ENCODE measurements at regions not wholly inside any gene's neighbourhood (a gene's known extent, or its start where the extent isn't known, plus 50 kb on each side); places are given as distances from the start of the nearest gene placed in this dataset.
"Not testable (repeated sequence)": the region's sequence is repeated elsewhere in the genome, so short reads cannot be mapped to it uniquely, and the experiment has no call there.

DNA sequence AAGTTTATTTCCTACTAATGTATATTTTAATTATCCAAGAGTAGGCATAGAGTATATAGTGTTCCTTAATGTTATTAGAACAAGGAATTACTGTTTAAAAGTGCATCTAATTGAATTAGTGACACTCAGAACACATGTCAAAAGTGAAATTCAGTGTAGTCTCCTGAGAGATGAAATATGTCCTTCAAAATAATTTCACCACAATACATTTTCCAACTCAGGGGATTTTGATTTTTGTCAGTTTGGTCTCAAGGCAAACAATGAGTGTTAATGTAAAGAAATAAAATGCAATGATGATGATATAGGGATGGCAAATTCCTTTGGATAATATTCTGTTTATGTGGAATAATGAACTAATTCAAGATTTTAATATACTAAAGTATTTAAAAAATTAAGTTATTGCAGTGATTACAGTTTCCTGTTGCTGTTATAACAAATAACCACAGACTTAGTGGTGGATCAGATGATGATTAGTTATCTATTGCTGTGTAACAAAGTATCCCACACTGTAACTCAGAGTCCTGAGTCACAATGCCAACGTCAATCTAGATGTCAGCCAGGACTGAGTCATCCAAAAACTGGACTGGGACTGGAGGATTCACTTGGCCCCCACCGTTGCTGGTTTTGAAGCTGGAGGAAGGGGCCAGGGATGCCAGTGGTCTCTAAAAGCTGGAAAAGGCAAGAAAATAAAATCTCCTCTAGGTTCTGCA is 148.0 kb upstream of the SLC7A11 start:
- Histone ChIP-seq H2AFZ (ENCODE audit: low read length) (no peak overlapping the region), H3K4me2 (ENCODE audit: low read depth, low read length) (no peak overlapping the region), H3K9ac (ENCODE audit: low read length) (no peak overlapping the region), H3K4me1 (ENCODE audit: low read length) (no peaks in the 10 kb centered on the region), H3F3A (ENCODE audit: insufficient read depth, low read length) (no peaks in the 10 kb centered on the region), H3K9me3 (replicated peaks; ENCODE audit: insufficient read depth, low read length) (no peaks in the 10 kb centered on the region), H3K79me2 (ENCODE audit: low read length) (no peaks in the 10 kb centered on the region), H3K9me2 (replicated peaks; ENCODE audit: insufficient read depth, low read length) (no peaks in the 10 kb centered on the region), H3K36me3 (replicated peaks; ENCODE audit: insufficient read depth, low read length) (no peaks in the 10 kb centered on the region), H3K27me3 (replicated peaks; ENCODE audit: insufficient read depth, low read length) (no peaks in the 10 kb centered on the region), H3K27ac (ENCODE audit: low read length) (no peak overlapping the region), H3K4me3 (ENCODE audit: low read length) (no peak overlapping the region), H4K20me1 (ENCODE audit: insufficient read depth, low read length) (no peaks in the 10 kb centered on the region)
- DNase-seq = no peak
- TF ChIP-seq, protein P1, sequence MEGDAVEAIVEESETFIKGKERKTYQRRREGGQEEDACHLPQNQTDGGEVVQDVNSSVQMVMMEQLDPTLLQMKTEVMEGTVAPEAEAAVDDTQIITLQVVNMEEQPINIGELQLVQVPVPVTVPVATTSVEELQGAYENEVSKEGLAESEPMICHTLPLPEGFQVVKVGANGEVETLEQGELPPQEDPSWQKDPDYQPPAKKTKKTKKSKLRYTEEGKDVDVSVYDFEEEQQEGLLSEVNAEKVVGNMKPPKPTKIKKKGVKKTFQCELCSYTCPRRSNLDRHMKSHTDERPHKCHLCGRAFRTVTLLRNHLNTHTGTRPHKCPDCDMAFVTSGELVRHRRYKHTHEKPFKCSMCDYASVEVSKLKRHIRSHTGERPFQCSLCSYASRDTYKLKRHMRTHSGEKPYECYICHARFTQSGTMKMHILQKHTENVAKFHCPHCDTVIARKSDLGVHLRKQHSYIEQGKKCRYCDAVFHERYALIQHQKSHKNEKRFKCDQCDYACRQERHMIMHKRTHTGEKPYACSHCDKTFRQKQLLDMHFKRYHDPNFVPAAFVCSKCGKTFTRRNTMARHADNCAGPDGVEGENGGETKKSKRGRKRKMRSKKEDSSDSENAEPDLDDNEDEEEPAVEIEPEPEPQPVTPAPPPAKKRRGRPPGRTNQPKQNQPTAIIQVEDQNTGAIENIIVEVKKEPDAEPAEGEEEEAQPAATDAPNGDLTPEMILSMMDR (IDR thresholded peaks at IDR 0.05; ENCODE audit: low read length) = no peak
- TF ChIP-seq EZH2phosphoT487 (IDR thresholded peaks at IDR 0.05; ENCODE audit: low read length) (no peak), EZH2 (optimal IDR thresholded peaks at IDR 0.05; ENCODE audit: low read depth, low read length) (no peak)

DNA sequence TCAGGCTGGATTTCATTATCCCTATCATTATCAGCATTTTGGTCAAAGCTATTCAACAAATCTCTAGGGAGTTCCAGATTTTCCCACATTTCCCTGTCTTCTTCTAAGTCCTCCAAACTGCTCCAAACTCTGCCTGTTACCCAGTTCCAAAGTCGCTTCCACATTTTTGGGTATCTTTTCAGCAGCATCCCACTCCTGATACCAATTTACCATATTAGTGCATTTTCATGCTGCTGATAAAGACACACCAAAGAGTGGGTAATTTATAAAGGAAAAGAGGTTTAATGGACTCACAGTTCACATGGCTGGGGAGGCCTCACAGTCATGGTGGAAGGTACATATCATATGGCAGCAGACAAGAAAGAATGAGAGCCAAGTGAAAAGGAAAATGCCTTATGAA is 132.8 kb upstream of the SLC7A11 start:
- no peak for DNase-seq

DNA sequence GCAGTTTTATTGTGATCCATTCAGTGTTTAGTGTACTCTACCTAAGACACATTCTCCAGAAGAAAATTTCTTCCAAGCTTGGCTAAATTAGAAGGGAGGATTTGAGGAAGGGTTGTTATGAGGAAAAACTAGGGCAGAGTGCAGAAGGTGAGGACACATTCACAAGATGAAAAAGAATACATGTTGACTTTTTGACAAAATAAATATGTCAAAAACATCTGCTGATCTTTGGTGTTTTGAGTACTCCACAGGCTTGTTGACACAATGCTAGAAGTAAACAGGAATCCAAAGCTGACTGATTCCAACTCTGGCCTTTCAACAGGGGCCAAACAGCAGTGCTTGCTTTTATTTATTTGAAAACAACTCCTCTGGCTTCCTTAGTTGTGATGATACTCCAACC is 125.8 kb upstream of the SLC7A11 start:
- Histone ChIP-seq H3K4me3 (ENCODE audit: low read length) (no peak overlapping the region), H3K27me3 (replicated peaks; ENCODE audit: insufficient read depth, low read length) (no peaks in the 10 kb centered on the region), H3F3A (ENCODE audit: insufficient read depth, low read length) (no peaks in the 10 kb centered on the region), H3K9ac (ENCODE audit: low read length) (no peak overlapping the region), H4K20me1 (ENCODE audit: insufficient read depth, low read length) (no peaks in the 10 kb centered on the region), H3K4me2 (ENCODE audit: low read depth, low read length) (no peak overlapping the region), H3K9me2 (replicated peaks; ENCODE audit: insufficient read depth, low read length) (no peaks in the 10 kb centered on the region), H2AFZ (ENCODE audit: low read length) (no peak overlapping the region), H3K4me1 (ENCODE audit: low read length) (no peaks in the 10 kb centered on the region), H3K9me3 (replicated peaks; ENCODE audit: insufficient read depth, low read length) (no peaks in the 10 kb centered on the region), H3K36me3 (replicated peaks; ENCODE audit: insufficient read depth, low read length) (no peaks in the 10 kb centered on the region), H3K79me2 (ENCODE audit: low read length) (no peaks in the 10 kb centered on the region), H3K27ac (ENCODE audit: low read length) (no peak overlapping the region)
- no peak for DNase-seq
- TF ChIP-seq, protein P1 (IDR thresholded peaks at IDR 0.05; ENCODE audit: low read length) = no peak
- no peak for TF ChIP-seq EZH2phosphoT487 (IDR thresholded peaks at IDR 0.05; ENCODE audit: low read length)

More for the DNA sequence above, 132.8 kb upstream of the SLC7A11 start:
- Histone ChIP-seq H3K27me3 (replicated peaks; ENCODE audit: insufficient read depth, low read length) (no peaks in the 10 kb centered on the region), H3K9ac (ENCODE audit: low read length) (no peak overlapping the region), H3K4me1 (ENCODE audit: low read length) (no peaks in the 10 kb centered on the region), H3K9me3 (replicated peaks; ENCODE audit: insufficient read depth, low read length) (no peaks in the 10 kb centered on the region), H3K79me2 (ENCODE audit: low read length) (no peaks in the 10 kb centered on the region), H3K4me2 (ENCODE audit: low read depth, low read length) (no peak overlapping the region), H3K4me3 (ENCODE audit: low read length) (no peak overlapping the region), H3K27ac (ENCODE audit: low read length) (no peak overlapping the region), H2AFZ (ENCODE audit: low read length) (no peak overlapping the region), H3K9me2 (replicated peaks; ENCODE audit: insufficient read depth, low read length) (no peaks in the 10 kb centered on the region), H4K20me1 (ENCODE audit: insufficient read depth, low read length) (no peaks in the 10 kb centered on the region), H3F3A (ENCODE audit: insufficient read depth, low read length) (no peaks in the 10 kb centered on the region), H3K36me3 (replicated peaks; ENCODE audit: insufficient read depth, low read length) (no peaks in the 10 kb centered on the region)
- TF ChIP-seq EZH2 (optimal IDR thresholded peaks at IDR 0.05; ENCODE audit: low read depth, low read length) (no peak), EZH2phosphoT487 (IDR thresholded peaks at IDR 0.05; ENCODE audit: low read length) (no peak)
- TF ChIP-seq, protein P1 (IDR thresholded peaks at IDR 0.05; ENCODE audit: low read length) = no peak

DNA sequence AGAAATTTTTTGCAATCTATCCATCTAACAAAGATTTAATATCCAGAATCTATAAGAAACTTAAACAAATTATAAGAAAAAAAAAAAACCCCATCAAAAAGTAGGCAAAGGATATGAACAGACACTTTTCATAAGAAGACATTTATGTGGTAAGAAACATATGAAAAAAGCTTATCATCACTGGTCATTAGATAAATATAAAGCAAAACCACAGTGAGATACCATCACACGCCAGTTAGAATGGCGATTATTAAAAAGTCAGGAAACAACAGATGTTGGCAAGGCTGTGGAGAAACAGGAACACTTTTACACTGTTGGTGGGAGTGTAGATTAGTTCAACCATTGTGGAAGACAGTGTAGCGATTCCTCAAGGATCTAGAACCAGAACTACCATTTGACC is 110.3 kb upstream of the SLC7A11 start:
- H3K9ac ChIP-seq (ENCODE audit: low read length); H3K36me3 ChIP-seq (replicated peaks; ENCODE audit: insufficient read depth, low read length); H3K9me3 ChIP-seq (replicated peaks; ENCODE audit: insufficient read depth, low read length); DNase-seq; H3K27me3 ChIP-seq (replicated peaks; ENCODE audit: insufficient read depth, low read length); H3F3A ChIP-seq (ENCODE audit: insufficient read depth, low read length); H2AFZ ChIP-seq (ENCODE audit: low read length); H3K4me3 ChIP-seq (ENCODE audit: low read length); H3K79me2 ChIP-seq (ENCODE audit: low read length); H4K20me1 ChIP-seq (ENCODE audit: insufficient read depth, low read length); H3K9me2 ChIP-seq (replicated peaks; ENCODE audit: insufficient read depth, low read length); H3K4me1 ChIP-seq (ENCODE audit: low read length); H3K27ac ChIP-seq (ENCODE audit: low read length); H3K4me2 ChIP-seq (ENCODE audit: low read depth, low read length): not testable (repeated sequence)
